Breast epithelium (tissue), 3 donors: ENCODE measurements at regions not wholly inside any gene's neighbourhood (a gene's known extent, or its start where the extent isn't known, plus 50 kb on each side); places are given as distances from the start of the nearest gene placed in this dataset.

Experiments
- POLR2A ChIP-seq: fragments of 450-650 bp; IDR thresholded peaks from one replicate; pipeline ENCODE4 v1.6.1; 2016; ENCODE audit warnings: antibody characterized with exemption, mild to moderate bottlenecking, moderate library complexity
- POLR2AphosphoS5 ChIP-seq, 3 donors: sonication (generic); formaldehyde crosslinking; IDR thresholded peaks; one replicate each; pipeline ENCODE4 v1.6.1; 2017; ENCODE audit warnings: antibody characterized with exemption in 3 of 3
- TF ChIP-seq, protein P1 (sequence below), 3 donors: fragments of 450-650 bp; IDR thresholded peaks; one replicate each; pipeline ENCODE4 v1.5.1; 2016 to 2017; ENCODE audit warnings: antibody characterized with exemption in 3 of 3, mild to moderate bottlenecking in 3 of 3, moderate library complexity in 3 of 3

DNA sequence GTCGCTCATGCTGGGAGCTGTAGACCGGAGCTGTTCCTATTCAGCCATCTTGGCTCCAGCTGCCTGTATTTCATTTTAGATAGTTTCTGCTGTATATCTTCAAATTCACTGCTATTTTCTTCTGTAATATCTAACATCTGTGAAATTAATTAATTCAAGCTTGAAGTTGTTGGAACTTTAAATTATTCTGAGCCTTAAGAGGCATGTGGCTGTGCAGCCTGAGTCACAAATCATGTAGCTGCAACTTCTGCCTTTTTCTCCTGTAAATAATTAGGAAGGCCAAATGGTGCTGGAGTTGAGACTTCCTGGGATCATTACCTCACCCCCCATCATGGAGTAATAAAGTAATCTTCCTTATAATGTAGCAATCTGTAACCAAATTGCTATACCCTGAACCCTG is 183.3 kb upstream of the PCSK5 start:
- TF ChIP-seq, protein P1, sequence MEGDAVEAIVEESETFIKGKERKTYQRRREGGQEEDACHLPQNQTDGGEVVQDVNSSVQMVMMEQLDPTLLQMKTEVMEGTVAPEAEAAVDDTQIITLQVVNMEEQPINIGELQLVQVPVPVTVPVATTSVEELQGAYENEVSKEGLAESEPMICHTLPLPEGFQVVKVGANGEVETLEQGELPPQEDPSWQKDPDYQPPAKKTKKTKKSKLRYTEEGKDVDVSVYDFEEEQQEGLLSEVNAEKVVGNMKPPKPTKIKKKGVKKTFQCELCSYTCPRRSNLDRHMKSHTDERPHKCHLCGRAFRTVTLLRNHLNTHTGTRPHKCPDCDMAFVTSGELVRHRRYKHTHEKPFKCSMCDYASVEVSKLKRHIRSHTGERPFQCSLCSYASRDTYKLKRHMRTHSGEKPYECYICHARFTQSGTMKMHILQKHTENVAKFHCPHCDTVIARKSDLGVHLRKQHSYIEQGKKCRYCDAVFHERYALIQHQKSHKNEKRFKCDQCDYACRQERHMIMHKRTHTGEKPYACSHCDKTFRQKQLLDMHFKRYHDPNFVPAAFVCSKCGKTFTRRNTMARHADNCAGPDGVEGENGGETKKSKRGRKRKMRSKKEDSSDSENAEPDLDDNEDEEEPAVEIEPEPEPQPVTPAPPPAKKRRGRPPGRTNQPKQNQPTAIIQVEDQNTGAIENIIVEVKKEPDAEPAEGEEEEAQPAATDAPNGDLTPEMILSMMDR (IDR thresholded peaks at IDR 0.05), result no peak
- no peak for TF ChIP-seq POLR2AphosphoS5 (IDR thresholded peaks at IDR 0.05)
- TF ChIP-seq POLR2A, result no peak
